WERI-Rb-1 (cell line): ENCODE measurements at regions not wholly inside any gene's neighbourhood (a gene's known extent, or its start where the extent isn't known, plus 50 kb on each side); places are given as distances from the start of the nearest gene placed in this dataset.

ENCODE experiments used
- DNase-seq: peaks from one replicate; pipeline ENCODE4 v3.0.0-alpha.2; 2020
- H3K27ac ChIP-seq: fragments of 250-450 bp; sonication (Bioruptor Pico); 2 replicates; pipeline ENCODE4 v1.5.1; 2020; ENCODE audit warnings: mild to moderate bottlenecking, moderate library complexity
- H3K27me3 ChIP-seq: fragments of 250-450 bp; sonication (Bioruptor Pico); 2 replicates; pipeline ENCODE4 v1.5.1; 2021; ENCODE audit warnings: mild to moderate bottlenecking, low read depth, moderate library complexity; ENCODE audit not compliant: insufficient read depth, severe bottlenecking
- H3K36me3 ChIP-seq: fragments of 250-450 bp; sonication (Bioruptor Pico); 2 replicates; pipeline ENCODE4 v1.5.1; 2020; ENCODE audit warnings: mild to moderate bottlenecking, moderate library complexity
- H3K4me3 ChIP-seq: 2 replicates; pipeline ENCODE4 v1.5.1; 2011; ENCODE audit warnings: low read depth, mild to moderate bottlenecking, control low read depth, low read length
- H3K9me3 ChIP-seq: fragments of 250-450 bp; sonication (Bioruptor Pico); 2 replicates; pipeline ENCODE4 v1.5.1; 2021; ENCODE audit warnings: mild to moderate bottlenecking, moderate library complexity; ENCODE audit not compliant: severe bottlenecking
- CTCF ChIP-seq: IDR thresholded peaks from 2 replicates; pipeline ENCODE4 v1.5.1; 2011; ENCODE audit warnings: low read depth, mild to moderate bottlenecking, control low read depth, inconsistent platforms, low read length

DNA sequence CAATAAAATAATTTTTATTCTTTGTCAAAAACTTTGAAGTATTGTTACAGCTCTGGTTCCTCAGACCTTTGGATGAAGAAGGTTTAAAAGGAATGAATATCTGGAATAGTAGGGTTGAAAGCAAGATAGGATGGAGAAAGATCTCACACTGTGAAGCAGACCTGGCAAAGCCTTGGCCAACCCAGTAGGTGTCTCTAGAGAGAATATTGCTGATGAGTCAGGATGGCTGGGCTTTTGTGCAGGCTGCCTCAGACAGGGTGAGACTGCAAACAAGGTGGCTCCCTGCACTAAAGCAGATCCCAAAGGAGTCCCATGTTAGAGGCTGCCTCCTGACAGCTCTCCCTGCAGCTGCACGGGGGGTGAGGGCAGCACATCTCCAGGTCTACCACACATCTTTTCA, 226.0 kb upstream of the ITGA4 start:
- no peaks in the 10 kb centered on the region for H3K36me3 ChIP-seq
- no peaks in the 10 kb centered on the region for H3K27me3 ChIP-seq
- no peak overlapping the region for H3K4me3 ChIP-seq
- no peak overlapping the region for H3K27ac ChIP-seq
- DNase-seq = no peak
- no peaks in the 10 kb centered on the region for H3K9me3 ChIP-seq
- no peak for TF ChIP-seq CTCF

- no peak for DNase-seq
These were observed 225.1 kb upstream of the ITGA4 start for GRCh38 chr2:181231886-181232621.

GRCh38 chr2:181234487-181234891, 222.7 kb upstream of the ITGA4 start:
- Histone ChIP-seq H3K27ac (no peak overlapping the region), H3K9me3 (no peaks in the 10 kb centered on the region), H3K36me3 (no peaks in the 10 kb centered on the region), H3K4me3 (no peak overlapping the region), H3K27me3 (no peaks in the 10 kb centered on the region)
- DNase-seq = no peak
- no peak for TF ChIP-seq CTCF

More at GRCh38 chr2:181231886-181232621, 225.1 kb upstream of the ITGA4 start:
- no peak overlapping the region for H3K27ac ChIP-seq
- H3K36me3 ChIP-seq = no peaks in the 10 kb centered on the region
- no peak overlapping the region for H3K4me3 ChIP-seq
- no peaks in the 10 kb centered on the region for H3K9me3 ChIP-seq
- TF ChIP-seq CTCF = no peak
- H3K27me3 ChIP-seq = no peaks in the 10 kb centered on the region

DNA sequence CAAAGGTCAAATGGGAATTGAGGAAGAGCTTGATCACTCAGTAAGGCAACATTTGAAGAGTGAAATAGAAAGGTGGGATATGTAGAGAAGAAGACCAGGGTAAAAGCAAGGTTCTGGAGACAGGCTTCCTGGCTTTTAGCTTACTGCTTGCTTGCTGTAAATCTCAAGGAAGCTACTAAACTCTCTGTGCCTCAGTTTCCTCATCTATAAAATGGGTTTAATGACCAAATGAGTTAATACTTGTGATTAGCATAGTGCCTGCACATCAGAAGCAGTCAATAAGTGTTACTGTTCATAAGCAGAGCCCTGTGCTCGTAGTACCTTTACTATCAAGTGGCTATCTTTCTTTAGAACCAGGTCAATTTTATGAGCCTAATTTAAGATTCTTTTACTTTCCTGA, 222.2 kb upstream of the ITGA4 start:
- no peaks in the 10 kb centered on the region for H3K36me3 ChIP-seq
- no peak overlapping the region for H3K4me3 ChIP-seq
- DNase-seq = no peak

GRCh38 chr2:181235683-181236459, 221.3 kb upstream of the ITGA4 start:
- no peak overlapping the region for H3K4me3 ChIP-seq
- H3K27me3 ChIP-seq = no peaks in the 10 kb centered on the region
- TF ChIP-seq CTCF = no peak
- no peak for DNase-seq
- no peaks in the 10 kb centered on the region for H3K9me3 ChIP-seq
- no peak overlapping the region for H3K27ac ChIP-seq
- H3K36me3 ChIP-seq = no peaks in the 10 kb centered on the region

More for the DNA sequence above, 222.2 kb upstream of the ITGA4 start:
- Histone ChIP-seq H3K9me3 (no peaks in the 10 kb centered on the region), H3K27ac (no peak overlapping the region), H3K27me3 (no peaks in the 10 kb centered on the region)
- no peak for TF ChIP-seq CTCF
